Central memory CD8-positive, alpha-beta T cell (primary cell): ENCODE measurements at regions not wholly inside any gene's neighbourhood (a gene's known extent, or its start where the extent isn't known, plus 50 kb on each side); places are given as distances from the start of the nearest gene placed in this dataset.

ENCODE experiments used
- ATAC-seq: fragments of 150-1000 bp; cut with Tn5 transposase; replicated peaks from 2 replicates; pipeline ENCODE4 v1.10.0; 2022; ENCODE audit warnings: mild to moderate bottlenecking, moderate FRiP score, moderate number of reproducible peaks; ENCODE audit not compliant: poor library complexity, severe bottlenecking; ENCODE audit errors: extremely low read depth
- DNase-seq, 2 donors: peaks; one replicate each; pipeline ENCODE4 v3.0.0; 2021; ENCODE audit warnings: low spot score in 2 of 2
- H3K27ac Mint-ChIP-seq: one replicate; pipeline ENCODE4 v1.8.0; 2022; ENCODE audit warnings: low read depth, mild to moderate bottlenecking, moderate library complexity, mixed read lengths
- H3K27me3 Mint-ChIP-seq: one replicate; pipeline ENCODE4 v1.8.0; 2022; ENCODE audit warnings: mixed read lengths
- H3K36me3 Mint-ChIP-seq: one replicate; pipeline ENCODE4 v1.8.0; 2022; ENCODE audit warnings: mild to moderate bottlenecking, moderate library complexity, mixed read lengths; ENCODE audit not compliant: insufficient read depth
- H3K4me1 Mint-ChIP-seq: one replicate; pipeline ENCODE4 v1.8.0; 2022; ENCODE audit warnings: mixed read lengths
- H3K4me3 Mint-ChIP-seq: one replicate; pipeline ENCODE4 v1.8.0; 2022; ENCODE audit warnings: mild to moderate bottlenecking, moderate library complexity, mixed read lengths
- H3K9me3 Mint-ChIP-seq: one replicate; pipeline ENCODE4 v1.8.0; 2022; ENCODE audit warnings: mixed read lengths

DNA sequence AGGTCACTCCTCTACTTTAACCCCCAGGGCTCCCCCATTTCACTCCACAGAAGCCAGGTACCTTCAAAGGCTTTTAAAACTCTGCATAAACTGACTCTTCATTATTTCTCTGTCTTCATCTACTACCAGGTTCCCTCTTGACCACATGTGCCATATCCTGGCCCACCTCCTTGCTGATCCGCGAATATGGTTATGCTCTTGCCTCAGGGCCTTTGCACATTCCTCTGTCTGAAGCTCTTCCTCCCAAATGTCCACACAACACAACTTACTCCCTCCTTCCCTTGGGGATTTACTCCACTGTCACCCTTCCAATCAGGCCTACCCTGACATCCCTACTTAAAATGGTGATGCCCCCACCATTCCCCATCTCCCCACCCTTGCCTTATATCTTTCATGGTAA lies 134.6 kb upstream of the ANKRD55 start:
- Mint-ChIP-seq H3K9me3 (no peaks in the 10 kb centered on the region), H3K4me3 (no peak overlapping the region), H3K27me3 (peaks cover 19% of the 10 kb centered on the region), H3K36me3 (no peaks in the 10 kb centered on the region), H3K27ac (no peak overlapping the region), H3K4me1 (no peaks in the 10 kb centered on the region)
- ATAC-seq: no peak
- DNase-seq: no peak

DNA sequence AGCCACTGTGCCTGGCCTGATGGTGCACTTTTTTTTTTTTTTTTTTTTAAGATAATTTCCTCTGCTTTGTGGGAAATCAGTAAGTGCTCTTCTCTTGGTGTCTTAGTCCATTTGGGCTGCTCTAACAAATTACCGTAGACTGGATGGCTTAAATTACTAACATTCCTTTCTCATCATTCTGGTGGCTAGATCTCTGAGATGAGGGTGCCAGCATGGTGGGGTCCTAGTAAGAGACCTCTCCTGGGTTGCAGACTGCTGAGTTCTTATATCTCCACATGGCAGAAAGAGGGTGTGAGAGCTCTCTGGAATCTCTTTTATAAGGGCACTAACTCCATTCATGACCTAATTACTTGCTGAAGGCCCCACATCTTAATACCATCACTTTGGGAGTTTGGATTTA lies 133.9 kb upstream of the ANKRD55 start:
- Mint-ChIP-seq H3K9me3 (no peaks in the 10 kb centered on the region), H3K27me3 (peaks cover 21% of the 10 kb centered on the region), H3K36me3 (no peaks in the 10 kb centered on the region), H3K27ac (no peak overlapping the region), H3K4me1 (no peaks in the 10 kb centered on the region), H3K4me3 (no peak overlapping the region)
- ATAC-seq (no peak), DNase-seq (no peak)

DNA sequence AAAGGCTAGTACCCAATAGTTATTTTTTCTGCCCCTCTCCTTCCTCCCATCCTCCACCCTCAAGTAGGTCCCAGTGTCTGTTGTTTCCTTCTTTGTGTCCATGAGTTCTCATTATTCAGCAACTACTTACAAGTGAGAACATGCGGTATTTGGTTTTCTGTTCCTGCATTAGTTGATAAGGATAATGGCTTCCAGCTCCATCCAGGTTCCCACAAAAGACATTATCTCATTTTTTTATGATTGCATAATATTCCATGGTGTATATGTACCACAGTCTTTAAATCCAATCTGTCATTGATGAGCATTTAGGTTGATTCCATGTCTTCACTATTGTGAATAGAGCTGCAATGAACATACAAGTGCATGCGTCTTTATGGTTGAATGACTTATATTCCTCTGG lies 128.3 kb upstream of the ANKRD55 start:
- H3K27me3 Mint-ChIP-seq: peaks cover 31% of the 10 kb centered on the region
- H3K4me3 Mint-ChIP-seq: no peak overlapping the region
- ATAC-seq (no peak), DNase-seq (no peak)
- H3K9me3 Mint-ChIP-seq: no peaks in the 10 kb centered on the region
- H3K36me3 Mint-ChIP-seq: no peaks in the 10 kb centered on the region
- no peak overlapping the region for H3K27ac Mint-ChIP-seq
- no peaks in the 10 kb centered on the region for H3K4me1 Mint-ChIP-seq

DNA sequence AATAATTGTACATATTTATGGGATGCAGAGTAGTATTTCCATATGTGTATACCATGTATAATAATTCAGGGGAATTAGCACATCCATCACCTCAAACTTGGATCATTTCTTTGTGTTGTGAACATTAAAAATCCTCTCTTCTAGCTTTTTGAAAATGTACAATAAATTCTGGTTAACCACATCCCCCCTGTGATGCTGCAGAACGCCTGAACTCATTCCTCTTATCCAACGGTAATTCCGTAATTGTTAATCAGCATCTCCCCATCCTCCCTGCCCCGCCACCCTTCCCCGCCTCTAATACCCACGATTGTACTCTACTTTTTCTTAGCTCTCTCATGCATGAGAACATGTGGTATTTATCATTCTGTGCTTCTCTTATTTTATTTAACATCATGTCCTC lies 127.7 kb upstream of the ANKRD55 start:
- no peak for ATAC-seq
- Mint-ChIP-seq H3K9me3 (no peaks in the 10 kb centered on the region), H3K36me3 (no peaks in the 10 kb centered on the region), H3K27ac (no peak overlapping the region), H3K4me3 (no peak overlapping the region), H3K4me1 (no peaks in the 10 kb centered on the region), H3K27me3 (peaks cover 31% of the 10 kb centered on the region)
- DNase-seq: no peak

DNA sequence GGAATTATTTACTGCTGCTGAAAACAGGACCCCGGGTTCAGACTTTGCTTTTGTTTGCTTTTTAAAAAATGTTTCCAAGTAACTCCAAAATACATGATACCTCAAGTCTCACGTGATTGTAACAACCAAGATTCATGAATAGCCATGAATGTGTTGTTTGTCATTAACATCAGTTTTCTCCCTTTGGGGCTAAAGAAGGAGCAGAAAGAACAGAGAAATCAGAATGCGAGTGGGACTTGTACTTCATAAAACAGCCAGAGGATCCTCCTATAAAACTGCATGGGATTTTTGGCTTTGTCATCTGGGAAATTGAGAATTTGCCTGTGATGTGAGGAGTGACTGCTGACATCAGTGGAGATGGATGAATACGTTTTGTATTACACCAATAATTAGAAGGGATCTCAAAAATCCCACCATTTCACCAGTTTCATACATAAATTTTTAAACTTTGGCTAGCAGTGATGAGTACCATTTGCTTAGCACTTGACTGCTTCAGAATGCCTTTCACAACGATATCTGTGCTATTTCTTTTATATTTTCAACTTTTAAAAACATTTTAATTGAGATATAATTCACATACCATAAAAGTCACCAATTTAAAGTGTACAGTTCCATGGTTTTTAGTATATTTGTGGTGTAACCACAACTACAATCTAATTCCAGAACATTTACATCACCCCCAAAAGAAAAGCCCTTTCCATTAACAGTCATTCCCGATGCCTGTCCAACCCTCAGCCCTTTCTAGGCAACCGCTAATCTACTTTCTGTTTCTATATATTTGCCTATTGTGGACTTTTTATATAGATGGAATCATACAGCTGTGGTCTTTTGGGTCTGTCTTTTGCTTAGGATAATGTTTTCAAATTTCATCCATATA lies 126.9 kb upstream of the ANKRD55 start:
- Mint-ChIP-seq H3K4me3 (no peak overlapping the region), H3K4me1 (no peaks in the 10 kb centered on the region), H3K27me3 (peaks cover 31% of the 10 kb centered on the region), H3K9me3 (no peaks in the 10 kb centered on the region), H3K27ac (no peak overlapping the region), H3K36me3 (no peaks in the 10 kb centered on the region)
- no peak for DNase-seq
- ATAC-seq: no peak

DNA sequence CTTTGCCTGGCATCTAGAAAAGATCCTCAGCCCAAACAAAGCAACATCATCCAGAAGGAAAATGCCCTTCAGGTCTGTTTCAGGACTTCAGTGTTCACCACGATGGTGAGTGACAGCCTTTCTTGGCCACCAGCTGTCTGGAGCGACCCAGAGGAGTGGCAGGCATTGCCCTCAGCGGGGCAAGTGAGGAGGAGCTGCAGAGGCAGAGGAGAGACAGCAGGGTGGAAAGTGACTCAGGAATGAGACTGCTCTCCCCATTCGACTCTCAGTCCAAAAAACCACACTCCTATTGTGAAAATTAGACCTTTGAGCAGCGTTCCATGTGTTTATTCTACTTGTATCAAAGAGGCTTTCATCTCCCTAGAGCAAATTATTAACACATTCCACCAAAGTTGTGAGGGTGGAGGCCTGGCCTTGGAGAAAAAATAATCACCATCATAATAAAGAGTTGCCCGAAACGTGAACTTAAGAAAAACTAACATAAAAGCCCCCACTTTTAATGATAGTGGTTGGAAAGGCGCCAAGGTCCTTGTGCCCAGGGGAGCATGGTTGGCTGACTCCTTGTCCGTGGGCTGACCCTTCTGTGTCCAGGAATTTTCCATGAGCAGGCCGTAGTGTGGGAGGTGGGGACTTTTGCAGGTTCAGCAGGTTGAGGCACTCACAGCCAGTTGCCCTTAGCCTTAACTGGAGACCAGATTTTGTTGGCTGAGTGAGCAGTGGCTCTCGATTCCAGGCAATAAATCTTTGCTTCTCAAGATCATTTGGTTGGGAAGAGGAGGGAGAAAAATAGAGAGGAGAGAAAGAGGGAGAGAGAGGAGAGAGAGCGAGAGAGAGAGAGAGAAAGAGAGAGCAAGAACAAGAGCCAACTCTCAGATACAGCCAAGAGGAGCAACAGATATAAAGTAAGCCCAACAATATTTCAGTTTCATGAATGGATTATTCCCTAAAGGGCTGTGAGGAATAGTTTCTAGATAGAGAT lies 125.9 kb upstream of the ANKRD55 start:
- H3K4me3 Mint-ChIP-seq: no peak overlapping the region
- no peaks in the 10 kb centered on the region for H3K4me1 Mint-ChIP-seq
- no peaks in the 10 kb centered on the region for H3K9me3 Mint-ChIP-seq
- H3K36me3 Mint-ChIP-seq: no peaks in the 10 kb centered on the region
- ATAC-seq (no peak), DNase-seq (no peak)
- H3K27ac Mint-ChIP-seq: no peak overlapping the region
- peaks cover 31% of the 10 kb centered on the region for H3K27me3 Mint-ChIP-seq

DNA sequence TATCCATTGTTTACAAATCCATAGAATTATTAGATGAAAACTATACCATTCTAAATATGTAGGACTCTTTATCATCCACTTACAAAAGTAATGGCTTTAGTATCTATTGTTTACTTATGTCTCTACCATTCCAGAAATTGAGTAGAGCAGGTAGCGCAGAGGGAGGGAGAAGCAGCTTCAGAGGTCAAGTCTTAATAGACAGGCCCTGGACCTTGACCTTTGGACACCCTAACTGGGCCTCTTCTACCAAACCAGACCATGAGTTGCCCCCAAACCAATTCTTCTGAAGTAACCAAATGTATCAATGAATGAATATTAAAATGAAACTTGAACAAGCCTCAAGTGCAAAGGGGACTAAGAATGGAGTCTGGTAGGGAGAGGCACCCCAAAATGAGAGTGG lies 124.9 kb upstream of the ANKRD55 start:
- peaks cover 27% of the 10 kb centered on the region for H3K27me3 Mint-ChIP-seq
- no peak for ATAC-seq
- H3K4me1 Mint-ChIP-seq: no peaks in the 10 kb centered on the region
- no peak for DNase-seq
- H3K4me3 Mint-ChIP-seq: no peak overlapping the region
- H3K36me3 Mint-ChIP-seq: no peaks in the 10 kb centered on the region
- no peak overlapping the region for H3K27ac Mint-ChIP-seq
- no peaks in the 10 kb centered on the region for H3K9me3 Mint-ChIP-seq

DNA sequence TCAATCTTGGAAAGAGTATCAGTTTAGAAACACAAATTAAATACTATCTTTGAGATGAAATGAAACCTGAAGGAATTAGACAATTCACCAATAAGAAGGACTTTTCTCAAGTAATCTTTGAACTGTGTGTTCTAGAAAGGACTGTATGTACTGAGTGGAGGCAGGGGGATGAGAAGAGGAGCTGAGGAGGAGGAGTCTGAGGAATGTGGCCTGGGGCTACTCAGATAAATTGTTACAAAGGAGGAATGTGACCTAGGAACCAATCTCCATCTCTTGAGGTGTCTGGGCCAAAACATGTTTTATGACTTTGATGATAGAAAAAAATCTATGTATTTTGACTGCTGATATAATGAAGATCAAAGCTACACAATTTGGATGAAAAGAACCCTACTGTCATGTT lies 124.3 kb upstream of the ANKRD55 start:
- ATAC-seq: no peak
- no peaks in the 10 kb centered on the region for H3K36me3 Mint-ChIP-seq
- no peak overlapping the region for H3K4me3 Mint-ChIP-seq
- H3K9me3 Mint-ChIP-seq: no peaks in the 10 kb centered on the region
- H3K27me3 Mint-ChIP-seq: peaks cover 22% of the 10 kb centered on the region
- no peak for DNase-seq
- H3K4me1 Mint-ChIP-seq: no peaks in the 10 kb centered on the region
- H3K27ac Mint-ChIP-seq: no peak overlapping the region

DNA sequence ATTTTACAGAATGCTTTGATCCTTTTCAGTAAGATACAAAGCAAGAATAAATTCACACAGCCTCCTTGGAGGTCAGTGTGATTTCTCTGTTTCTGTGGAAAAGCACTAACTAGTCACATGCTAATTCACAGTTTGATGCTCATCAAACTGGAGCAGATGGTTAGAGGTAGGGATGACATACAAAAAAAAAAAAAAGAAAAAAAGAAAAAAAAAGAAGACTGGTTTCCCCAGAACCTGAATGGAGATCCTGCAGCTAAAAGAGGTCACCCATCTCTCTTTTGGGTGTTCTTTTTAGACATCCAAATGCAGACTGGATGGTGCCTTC lies 123.7 kb upstream of the ANKRD55 start:
- Mint-ChIP-seq H3K4me3 (no peak overlapping the region), H3K36me3 (no peaks in the 10 kb centered on the region), H3K27ac (no peak overlapping the region), H3K4me1 (no peaks in the 10 kb centered on the region), H3K27me3 (peaks cover 22% of the 10 kb centered on the region), H3K9me3 (no peaks in the 10 kb centered on the region)
- ATAC-seq: no peak
- DNase-seq: no peak

DNA sequence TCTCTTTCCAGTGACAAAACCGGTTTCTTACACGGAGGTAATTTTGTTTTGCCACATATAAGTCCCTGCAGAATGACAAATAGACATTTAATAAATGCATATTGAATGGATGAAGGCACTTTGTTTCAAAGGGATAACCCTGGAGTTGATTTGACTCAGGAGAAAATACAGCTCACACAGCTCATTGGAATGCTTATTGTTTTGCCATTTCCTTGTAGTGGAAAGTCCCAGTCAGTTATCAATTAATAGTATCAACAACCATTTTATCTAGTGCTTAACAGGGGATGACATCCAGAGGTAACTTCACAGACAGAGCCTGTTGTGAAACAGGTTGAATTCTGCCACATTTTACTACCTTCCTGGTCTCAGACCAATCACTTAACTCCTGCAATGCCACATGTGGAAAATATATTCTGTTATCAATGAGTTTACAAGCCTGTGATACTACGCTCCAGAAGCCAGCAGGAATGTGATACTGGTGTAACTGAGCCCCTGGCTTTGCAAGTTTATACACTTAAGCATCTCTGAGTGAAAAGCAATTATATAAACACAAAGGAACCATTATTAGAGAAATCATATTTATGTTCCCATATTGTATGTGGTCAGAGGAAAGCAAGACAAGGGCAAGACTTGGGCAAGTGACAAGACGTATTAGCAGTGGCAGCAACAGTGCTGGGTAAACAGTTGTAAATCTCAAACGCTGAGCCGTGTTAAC lies 123.1 kb upstream of the ANKRD55 start:
- Mint-ChIP-seq H3K27ac (no peak overlapping the region), H3K9me3 (no peaks in the 10 kb centered on the region), H3K36me3 (no peaks in the 10 kb centered on the region), H3K27me3 (peaks cover 19% of the 10 kb centered on the region), H3K4me3 (no peak overlapping the region), H3K4me1 (no peaks in the 10 kb centered on the region)
- DNase-seq (no peak), ATAC-seq (no peak)

DNA sequence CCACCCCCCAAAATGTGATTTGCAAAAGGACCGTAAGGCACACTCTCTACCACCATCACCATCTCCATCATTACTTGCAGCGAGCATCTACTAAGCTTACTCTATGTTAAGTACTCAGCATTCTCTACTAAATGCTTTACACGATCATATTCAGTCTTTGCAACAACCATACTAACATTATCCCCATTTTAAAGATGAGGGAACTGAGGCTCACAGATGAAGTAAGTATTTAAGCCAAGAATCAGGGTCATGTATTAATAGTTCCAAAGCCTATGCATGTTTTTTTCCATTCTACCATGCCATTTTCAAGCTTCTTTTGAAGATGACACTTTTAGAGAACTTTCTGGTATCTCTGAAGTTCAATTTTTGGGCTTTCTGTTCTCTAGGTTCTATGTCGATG lies 121.7 kb upstream of the ANKRD55 start:
- Mint-ChIP-seq H3K36me3 (no peaks in the 10 kb centered on the region), H3K27me3 (peaks cover 13% of the 10 kb centered on the region), H3K27ac (no peak overlapping the region), H3K4me3 (no peak overlapping the region), H3K4me1 (no peaks in the 10 kb centered on the region), H3K9me3 (no peaks in the 10 kb centered on the region)
- ATAC-seq: no peak
- no peak for DNase-seq

DNA sequence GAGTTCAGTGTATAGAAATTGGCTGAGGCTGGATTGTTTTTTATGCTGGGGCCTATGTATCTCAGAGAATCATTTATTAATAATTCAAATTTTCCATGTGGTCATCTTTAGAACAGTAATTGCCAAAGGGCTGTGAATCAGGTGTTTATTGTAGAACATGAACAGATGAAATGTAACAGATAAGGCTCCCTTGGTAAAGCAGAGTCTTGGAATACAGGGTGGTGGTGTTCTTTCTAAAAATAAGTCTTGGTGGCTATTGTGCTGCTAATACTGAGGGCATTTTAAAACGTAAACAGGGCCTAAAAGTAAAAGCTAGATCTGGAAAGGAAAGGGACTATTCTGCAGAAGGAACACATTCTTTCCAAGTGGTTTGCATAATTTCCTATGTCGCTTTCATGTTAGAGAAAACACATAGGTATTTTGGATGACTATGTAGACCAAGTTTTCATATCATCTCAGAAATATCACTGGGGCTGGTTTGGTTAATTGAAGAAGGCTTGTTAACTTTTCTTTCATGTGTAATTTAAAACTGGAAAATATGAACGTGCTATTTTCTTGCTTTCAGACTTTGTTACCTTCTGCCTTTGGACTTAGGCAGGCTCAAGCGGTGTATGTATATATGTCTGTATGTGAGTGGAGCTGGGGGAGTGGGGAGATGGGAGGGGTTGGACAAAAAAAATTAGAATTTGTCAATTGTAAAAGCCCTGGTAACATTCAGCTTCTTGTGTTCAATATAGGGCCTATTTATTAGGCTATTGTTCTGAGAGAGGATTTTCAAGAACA lies 119.9 kb upstream of the ANKRD55 start:
- H3K27ac Mint-ChIP-seq: no peak overlapping the region
- no peaks in the 10 kb centered on the region for H3K9me3 Mint-ChIP-seq
- H3K4me1 Mint-ChIP-seq: no peaks in the 10 kb centered on the region
- H3K36me3 Mint-ChIP-seq: no peaks in the 10 kb centered on the region
- DNase-seq (no peak), ATAC-seq (no peak)
- H3K4me3 Mint-ChIP-seq: no peak overlapping the region
- H3K27me3 Mint-ChIP-seq: peaks cover 12% of the 10 kb centered on the region
